HEK293 (cell line): ENCODE measurements at regions not wholly inside any gene's neighbourhood (a gene's known extent, or its start where the extent isn't known, plus 50 kb on each side); places are given as distances from the start of the nearest gene placed in this dataset.

ENCODE experiments used
- BCL11A ChIP-seq: fragments of 450-650 bp; formaldehyde crosslinking; IDR thresholded peaks from 2 replicates; pipeline ENCODE4 v1.5.1; 2016; ENCODE audit warnings: low read depth, missing biosample characterization, missing genetic modification characterization
- ELK4 ChIP-seq: IDR thresholded peaks from 2 replicates; pipeline ENCODE4 v1.6.1; 2011; ENCODE audit warnings: mild to moderate bottlenecking, low read depth, low read length, borderline replicate concordance
- KLF9 ChIP-seq: fragments of 450-650 bp; formaldehyde crosslinking; IDR thresholded peaks from 2 replicates; pipeline ENCODE4 v1.5.1; 2016; ENCODE audit warnings: missing biosample characterization, missing genetic modification characterization, low read depth
- PBX3 ChIP-seq: sonication (generic); formaldehyde crosslinking; IDR thresholded peaks from 2 replicates; pipeline ENCODE4 v1.8.1; 2022; ENCODE audit warnings: mild to moderate bottlenecking, moderate library complexity, missing genetic modification reagents
- SCRT2 ChIP-seq: fragments of 450-650 bp; formaldehyde crosslinking; IDR thresholded peaks from 2 replicates; pipeline ENCODE4 v1.5.1; 2016; ENCODE audit warnings: missing biosample characterization, missing genetic modification characterization
- ZNF362 ChIP-seq: fragments of 450-650 bp; formaldehyde crosslinking; IDR thresholded peaks from 2 replicates; pipeline ENCODE4 v1.5.1; 2016; ENCODE audit warnings: missing biosample characterization, missing genetic modification characterization
- ZNF366 ChIP-seq: fragments of 450-650 bp; formaldehyde crosslinking; conservative IDR thresholded peaks from 2 replicates; pipeline ENCODE4 v1.5.1; 2016; ENCODE audit warnings: missing biosample characterization, missing genetic modification characterization
- ZNF514 ChIP-seq: fragments of 450-650 bp; formaldehyde crosslinking; IDR thresholded peaks from 2 replicates; pipeline ENCODE4 v1.5.1; 2016; ENCODE audit warnings: missing biosample characterization, missing genetic modification characterization
- ZNF558 ChIP-seq: fragments of 450-650 bp; formaldehyde crosslinking; IDR thresholded peaks from 2 replicates; pipeline ENCODE4 v1.5.1; 2016; ENCODE audit warnings: missing biosample characterization, missing genetic modification characterization
- ZNF561 ChIP-seq: fragments of 450-650 bp; IDR thresholded peaks from 2 replicates; pipeline ENCODE4 v1.5.1; 2018; ENCODE audit warnings: missing biosample characterization, missing genetic modification characterization, borderline replicate concordance
- ZNF654 ChIP-seq: fragments of 450-650 bp; formaldehyde crosslinking; IDR thresholded peaks from 2 replicates; pipeline ENCODE4 v1.5.1; 2016; ENCODE audit warnings: low read depth, missing biosample characterization, missing genetic modification characterization
- TF ChIP-seq, protein P1 (sequence below): fragments of 450-650 bp; formaldehyde crosslinking; IDR thresholded peaks from 2 replicates; pipeline ENCODE4 v1.5.1; 2016; ENCODE audit warnings: missing biosample characterization, missing genetic modification characterization
- TF ChIP-seq, protein P2 (sequence below): fragments of 450-650 bp; formaldehyde crosslinking; IDR thresholded peaks from 2 replicates; pipeline ENCODE4 v1.5.1; 2016; ENCODE audit warnings: missing biosample characterization, missing genetic modification characterization
- TF ChIP-seq, protein P3 (sequence below): fragments of 450-650 bp; formaldehyde crosslinking; IDR thresholded peaks from 2 replicates; pipeline ENCODE4 v1.5.1; 2016; ENCODE audit warnings: missing biosample characterization, missing genetic modification characterization

DNA sequence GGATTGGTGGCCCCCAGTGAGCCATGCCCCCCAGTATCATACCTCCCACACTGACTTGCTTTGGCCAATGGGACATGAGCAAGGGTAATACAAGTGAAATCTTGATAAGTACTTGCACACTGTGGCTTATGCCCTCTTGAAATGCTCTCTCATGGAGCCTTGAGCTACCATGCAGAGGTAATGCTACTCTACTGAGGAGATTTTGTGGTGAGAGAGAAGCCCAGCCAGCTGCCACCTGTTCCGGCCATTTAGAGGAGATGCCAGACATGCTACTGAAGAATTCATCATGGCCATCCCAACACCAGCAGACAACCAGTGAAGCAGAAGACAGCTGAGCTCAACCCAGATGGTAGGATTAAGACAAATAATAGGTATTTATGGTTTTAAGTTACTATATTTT lies 299.5 kb downstream of the MEF2C start:
- TF ChIP-seq, protein P1, sequence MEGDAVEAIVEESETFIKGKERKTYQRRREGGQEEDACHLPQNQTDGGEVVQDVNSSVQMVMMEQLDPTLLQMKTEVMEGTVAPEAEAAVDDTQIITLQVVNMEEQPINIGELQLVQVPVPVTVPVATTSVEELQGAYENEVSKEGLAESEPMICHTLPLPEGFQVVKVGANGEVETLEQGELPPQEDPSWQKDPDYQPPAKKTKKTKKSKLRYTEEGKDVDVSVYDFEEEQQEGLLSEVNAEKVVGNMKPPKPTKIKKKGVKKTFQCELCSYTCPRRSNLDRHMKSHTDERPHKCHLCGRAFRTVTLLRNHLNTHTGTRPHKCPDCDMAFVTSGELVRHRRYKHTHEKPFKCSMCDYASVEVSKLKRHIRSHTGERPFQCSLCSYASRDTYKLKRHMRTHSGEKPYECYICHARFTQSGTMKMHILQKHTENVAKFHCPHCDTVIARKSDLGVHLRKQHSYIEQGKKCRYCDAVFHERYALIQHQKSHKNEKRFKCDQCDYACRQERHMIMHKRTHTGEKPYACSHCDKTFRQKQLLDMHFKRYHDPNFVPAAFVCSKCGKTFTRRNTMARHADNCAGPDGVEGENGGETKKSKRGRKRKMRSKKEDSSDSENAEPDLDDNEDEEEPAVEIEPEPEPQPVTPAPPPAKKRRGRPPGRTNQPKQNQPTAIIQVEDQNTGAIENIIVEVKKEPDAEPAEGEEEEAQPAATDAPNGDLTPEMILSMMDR (tag by site-specific recombination), result no peak
- TF ChIP-seq BCL11A (tag by site-specific recombination) (no peak), SCRT2 (tag by site-specific recombination) (no peak), PBX3 (CRISPR knock-in tag) (no peak), ZNF366 (tag by site-specific recombination) (no peak), ZNF654 (tag by site-specific recombination) (no peak), ZNF514 (tag by site-specific recombination) (no peak), ZNF561 (tag by site-specific recombination) (no peak), ZNF362 (tag by site-specific recombination) (no peak), KLF9 (tag by site-specific recombination) (no peak), ELK4 (no peak), ZNF558 (tag by site-specific recombination) (no peak)
- TF ChIP-seq, protein P2, sequence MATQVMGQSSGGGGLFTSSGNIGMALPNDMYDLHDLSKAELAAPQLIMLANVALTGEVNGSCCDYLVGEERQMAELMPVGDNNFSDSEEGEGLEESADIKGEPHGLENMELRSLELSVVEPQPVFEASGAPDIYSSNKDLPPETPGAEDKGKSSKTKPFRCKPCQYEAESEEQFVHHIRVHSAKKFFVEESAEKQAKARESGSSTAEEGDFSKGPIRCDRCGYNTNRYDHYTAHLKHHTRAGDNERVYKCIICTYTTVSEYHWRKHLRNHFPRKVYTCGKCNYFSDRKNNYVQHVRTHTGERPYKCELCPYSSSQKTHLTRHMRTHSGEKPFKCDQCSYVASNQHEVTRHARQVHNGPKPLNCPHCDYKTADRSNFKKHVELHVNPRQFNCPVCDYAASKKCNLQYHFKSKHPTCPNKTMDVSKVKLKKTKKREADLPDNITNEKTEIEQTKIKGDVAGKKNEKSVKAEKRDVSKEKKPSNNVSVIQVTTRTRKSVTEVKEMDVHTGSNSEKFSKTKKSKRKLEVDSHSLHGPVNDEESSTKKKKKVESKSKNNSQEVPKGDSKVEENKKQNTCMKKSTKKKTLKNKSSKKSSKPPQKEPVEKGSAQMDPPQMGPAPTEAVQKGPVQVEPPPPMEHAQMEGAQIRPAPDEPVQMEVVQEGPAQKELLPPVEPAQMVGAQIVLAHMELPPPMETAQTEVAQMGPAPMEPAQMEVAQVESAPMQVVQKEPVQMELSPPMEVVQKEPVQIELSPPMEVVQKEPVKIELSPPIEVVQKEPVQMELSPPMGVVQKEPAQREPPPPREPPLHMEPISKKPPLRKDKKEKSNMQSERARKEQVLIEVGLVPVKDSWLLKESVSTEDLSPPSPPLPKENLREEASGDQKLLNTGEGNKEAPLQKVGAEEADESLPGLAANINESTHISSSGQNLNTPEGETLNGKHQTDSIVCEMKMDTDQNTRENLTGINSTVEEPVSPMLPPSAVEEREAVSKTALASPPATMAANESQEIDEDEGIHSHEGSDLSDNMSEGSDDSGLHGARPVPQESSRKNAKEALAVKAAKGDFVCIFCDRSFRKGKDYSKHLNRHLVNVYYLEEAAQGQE (tag by site-specific recombination), result no peak
- TF ChIP-seq, protein P3, sequence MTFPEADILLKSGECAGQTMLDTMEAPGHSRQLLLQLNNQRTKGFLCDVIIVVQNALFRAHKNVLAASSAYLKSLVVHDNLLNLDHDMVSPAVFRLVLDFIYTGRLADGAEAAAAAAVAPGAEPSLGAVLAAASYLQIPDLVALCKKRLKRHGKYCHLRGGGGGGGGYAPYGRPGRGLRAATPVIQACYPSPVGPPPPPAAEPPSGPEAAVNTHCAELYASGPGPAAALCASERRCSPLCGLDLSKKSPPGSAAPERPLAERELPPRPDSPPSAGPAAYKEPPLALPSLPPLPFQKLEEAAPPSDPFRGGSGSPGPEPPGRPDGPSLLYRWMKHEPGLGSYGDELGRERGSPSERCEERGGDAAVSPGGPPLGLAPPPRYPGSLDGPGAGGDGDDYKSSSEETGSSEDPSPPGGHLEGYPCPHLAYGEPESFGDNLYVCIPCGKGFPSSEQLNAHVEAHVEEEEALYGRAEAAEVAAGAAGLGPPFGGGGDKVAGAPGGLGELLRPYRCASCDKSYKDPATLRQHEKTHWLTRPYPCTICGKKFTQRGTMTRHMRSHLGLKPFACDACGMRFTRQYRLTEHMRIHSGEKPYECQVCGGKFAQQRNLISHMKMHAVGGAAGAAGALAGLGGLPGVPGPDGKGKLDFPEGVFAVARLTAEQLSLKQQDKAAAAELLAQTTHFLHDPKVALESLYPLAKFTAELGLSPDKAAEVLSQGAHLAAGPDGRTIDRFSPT, result no peak
